ENCODE measurements at regions not wholly inside any gene's neighbourhood (a gene's known extent, or its start where the extent isn't known, plus 50 kb on each side); places are given as distances from the start of the nearest gene placed in this dataset.

DNA sequence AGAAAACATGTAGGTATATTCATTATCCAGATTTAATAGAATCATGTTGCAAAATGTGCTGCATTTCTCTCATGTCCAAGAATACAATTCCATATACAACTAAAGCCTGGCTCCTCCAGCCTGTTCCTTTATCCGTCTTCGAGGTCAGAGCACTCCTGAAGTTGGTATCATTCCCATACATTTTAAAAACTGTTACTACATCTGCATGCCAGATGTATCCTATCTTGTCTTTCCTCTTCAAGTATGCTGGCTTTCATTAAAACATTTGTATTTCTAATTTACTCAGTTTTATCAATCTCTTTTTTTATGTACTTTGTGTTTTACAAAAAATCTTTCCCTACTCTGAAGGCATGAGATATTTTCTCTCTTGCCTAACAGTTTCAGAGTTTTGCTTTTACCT lies 536.6 kb upstream of the USP24 start (continued):
- TF ChIP-seq, protein P1, sequence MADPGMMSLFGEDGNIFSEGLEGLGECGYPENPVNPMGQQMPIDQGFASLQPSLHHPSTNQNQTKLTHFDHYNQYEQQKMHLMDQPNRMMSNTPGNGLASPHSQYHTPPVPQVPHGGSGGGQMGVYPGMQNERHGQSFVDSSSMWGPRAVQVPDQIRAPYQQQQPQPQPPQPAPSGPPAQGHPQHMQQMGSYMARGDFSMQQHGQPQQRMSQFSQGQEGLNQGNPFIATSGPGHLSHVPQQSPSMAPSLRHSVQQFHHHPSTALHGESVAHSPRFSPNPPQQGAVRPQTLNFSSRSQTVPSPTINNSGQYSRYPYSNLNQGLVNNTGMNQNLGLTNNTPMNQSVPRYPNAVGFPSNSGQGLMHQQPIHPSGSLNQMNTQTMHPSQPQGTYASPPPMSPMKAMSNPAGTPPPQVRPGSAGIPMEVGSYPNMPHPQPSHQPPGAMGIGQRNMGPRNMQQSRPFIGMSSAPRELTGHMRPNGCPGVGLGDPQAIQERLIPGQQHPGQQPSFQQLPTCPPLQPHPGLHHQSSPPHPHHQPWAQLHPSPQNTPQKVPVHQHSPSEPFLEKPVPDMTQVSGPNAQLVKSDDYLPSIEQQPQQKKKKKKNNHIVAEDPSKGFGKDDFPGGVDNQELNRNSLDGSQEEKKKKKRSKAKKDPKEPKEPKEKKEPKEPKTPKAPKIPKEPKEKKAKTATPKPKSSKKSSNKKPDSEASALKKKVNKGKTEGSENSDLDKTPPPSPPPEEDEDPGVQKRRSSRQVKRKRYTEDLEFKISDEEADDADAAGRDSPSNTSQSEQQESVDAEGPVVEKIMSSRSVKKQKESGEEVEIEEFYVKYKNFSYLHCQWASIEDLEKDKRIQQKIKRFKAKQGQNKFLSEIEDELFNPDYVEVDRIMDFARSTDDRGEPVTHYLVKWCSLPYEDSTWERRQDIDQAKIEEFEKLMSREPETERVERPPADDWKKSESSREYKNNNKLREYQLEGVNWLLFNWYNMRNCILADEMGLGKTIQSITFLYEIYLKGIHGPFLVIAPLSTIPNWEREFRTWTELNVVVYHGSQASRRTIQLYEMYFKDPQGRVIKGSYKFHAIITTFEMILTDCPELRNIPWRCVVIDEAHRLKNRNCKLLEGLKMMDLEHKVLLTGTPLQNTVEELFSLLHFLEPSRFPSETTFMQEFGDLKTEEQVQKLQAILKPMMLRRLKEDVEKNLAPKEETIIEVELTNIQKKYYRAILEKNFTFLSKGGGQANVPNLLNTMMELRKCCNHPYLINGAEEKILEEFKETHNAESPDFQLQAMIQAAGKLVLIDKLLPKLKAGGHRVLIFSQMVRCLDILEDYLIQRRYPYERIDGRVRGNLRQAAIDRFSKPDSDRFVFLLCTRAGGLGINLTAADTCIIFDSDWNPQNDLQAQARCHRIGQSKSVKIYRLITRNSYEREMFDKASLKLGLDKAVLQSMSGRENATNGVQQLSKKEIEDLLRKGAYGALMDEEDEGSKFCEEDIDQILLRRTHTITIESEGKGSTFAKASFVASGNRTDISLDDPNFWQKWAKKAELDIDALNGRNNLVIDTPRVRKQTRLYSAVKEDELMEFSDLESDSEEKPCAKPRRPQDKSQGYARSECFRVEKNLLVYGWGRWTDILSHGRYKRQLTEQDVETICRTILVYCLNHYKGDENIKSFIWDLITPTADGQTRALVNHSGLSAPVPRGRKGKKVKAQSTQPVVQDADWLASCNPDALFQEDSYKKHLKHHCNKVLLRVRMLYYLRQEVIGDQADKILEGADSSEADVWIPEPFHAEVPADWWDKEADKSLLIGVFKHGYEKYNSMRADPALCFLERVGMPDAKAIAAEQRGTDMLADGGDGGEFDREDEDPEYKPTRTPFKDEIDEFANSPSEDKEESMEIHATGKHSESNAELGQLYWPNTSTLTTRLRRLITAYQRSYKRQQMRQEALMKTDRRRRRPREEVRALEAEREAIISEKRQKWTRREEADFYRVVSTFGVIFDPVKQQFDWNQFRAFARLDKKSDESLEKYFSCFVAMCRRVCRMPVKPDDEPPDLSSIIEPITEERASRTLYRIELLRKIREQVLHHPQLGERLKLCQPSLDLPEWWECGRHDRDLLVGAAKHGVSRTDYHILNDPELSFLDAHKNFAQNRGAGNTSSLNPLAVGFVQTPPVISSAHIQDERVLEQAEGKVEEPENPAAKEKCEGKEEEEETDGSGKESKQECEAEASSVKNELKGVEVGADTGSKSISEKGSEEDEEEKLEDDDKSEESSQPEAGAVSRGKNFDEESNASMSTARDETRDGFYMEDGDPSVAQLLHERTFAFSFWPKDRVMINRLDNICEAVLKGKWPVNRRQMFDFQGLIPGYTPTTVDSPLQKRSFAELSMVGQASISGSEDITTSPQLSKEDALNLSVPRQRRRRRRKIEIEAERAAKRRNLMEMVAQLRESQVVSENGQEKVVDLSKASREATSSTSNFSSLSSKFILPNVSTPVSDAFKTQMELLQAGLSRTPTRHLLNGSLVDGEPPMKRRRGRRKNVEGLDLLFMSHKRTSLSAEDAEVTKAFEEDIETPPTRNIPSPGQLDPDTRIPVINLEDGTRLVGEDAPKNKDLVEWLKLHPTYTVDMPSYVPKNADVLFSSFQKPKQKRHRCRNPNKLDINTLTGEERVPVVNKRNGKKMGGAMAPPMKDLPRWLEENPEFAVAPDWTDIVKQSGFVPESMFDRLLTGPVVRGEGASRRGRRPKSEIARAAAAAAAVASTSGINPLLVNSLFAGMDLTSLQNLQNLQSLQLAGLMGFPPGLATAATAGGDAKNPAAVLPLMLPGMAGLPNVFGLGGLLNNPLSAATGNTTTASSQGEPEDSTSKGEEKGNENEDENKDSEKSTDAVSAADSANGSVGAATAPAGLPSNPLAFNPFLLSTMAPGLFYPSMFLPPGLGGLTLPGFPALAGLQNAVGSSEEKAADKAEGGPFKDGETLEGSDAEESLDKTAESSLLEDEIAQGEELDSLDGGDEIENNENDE (IDR thresholded peaks at IDR 0.05; ENCODE audit: insufficient replicate concordance, low read length): no peak
- TF ChIP-seq HDAC2 (IDR thresholded peaks at IDR 0.05; ENCODE audit: borderline replicate concordance in 1 of 2, low read depth in 2 of 2, low read length in 2 of 2) (no peak), HDAC6 (IDR thresholded peaks at IDR 0.05; ENCODE audit: low read depth, low read length) (no peak), SP4 (IDR thresholded peaks at IDR 0.05; ENCODE audit: low read length) (no peak), SIRT6 (IDR thresholded peaks at IDR 0.05; ENCODE audit: low read length) (no peak), GABPA (IDR thresholded peaks at IDR 0.05; ENCODE audit: borderline replicate concordance, insufficient read depth, low read length) (no peak), POLR2A (IDR thresholded peaks at IDR 0.05; ENCODE audit: control extremely low read depth in 1 of 2, low read depth in 2 of 2, low read length in 2 of 2) (no peak), ASH2L (IDR thresholded peaks at IDR 0.05; ENCODE audit: low read length) (no peak), MAFK (IDR thresholded peaks at IDR 0.05; ENCODE audit: low read depth, low read length) (no peak), KDM4A (IDR thresholded peaks at IDR 0.05; ENCODE audit: low read depth, low read length, severe bottlenecking) (no peak), CREB1 (IDR thresholded peaks at IDR 0.05) (no peak), CBX8 (IDR thresholded peaks at IDR 0.05; ENCODE audit: borderline replicate concordance, low read depth, low read length) (no peak), RBBP5 (IDR thresholded peaks at IDR 0.05; ENCODE audit: borderline replicate concordance, low read depth, low read length) (no peak), EGR1 (IDR thresholded peaks at IDR 0.05; ENCODE audit: borderline replicate concordance, low read depth, low read length) (no peak)
